Testis (tissue), 2 donors: ENCODE measurements at regions not wholly inside any gene's neighbourhood (a gene's known extent, or its start where the extent isn't known, plus 50 kb on each side); places are given as distances from the start of the nearest gene placed in this dataset.
A peak's percentile ranks its signal among the peaks of the same experiment; 100 is the strongest.

Experiments used
- DNase-seq: peaks from one replicate; pipeline ENCODE4 v3.0.0-alpha.2; 2019
- H3K27ac ChIP-seq, 2 donors: fragments of 200-600 bp; sonication (generic); one replicate each; pipeline ENCODE4 v1.5.1; 2019
- H3K27me3 ChIP-seq: fragments of 200-600 bp; sonication (generic); one replicate; pipeline ENCODE4 v1.5.1; 2019
- H3K36me3 ChIP-seq: fragments of 200-600 bp; sonication (generic); one replicate; pipeline ENCODE4 v1.5.1; 2017; ENCODE audit warnings: low read depth; ENCODE audit errors: missing control alignments
- H3K4me1 ChIP-seq: fragments of 200-600 bp; sonication (generic); one replicate; pipeline ENCODE4 v1.5.1; 2019
- H3K4me3 ChIP-seq, 2 donors: fragments of 200-600 bp; sonication (generic); one replicate each; pipeline ENCODE4 v1.5.1; 2017 to 2019
- H3K9me3 ChIP-seq: fragments of 200-600 bp; sonication (generic); one replicate; pipeline ENCODE4 v1.5.1; 2017
- POLR2A ChIP-seq: fragments of 450-650 bp; IDR thresholded peaks from one replicate; pipeline ENCODE4 v1.6.1; 2017; ENCODE audit warnings: antibody characterized with exemption, mild to moderate bottlenecking, moderate library complexity
- WGBS, 2 donors: methylation state at CpG; one replicate each; pipeline ENCODE4 v1.1.5; 2018; 5-methylcytosine and 5-hydroxymethylcytosine counted together
- intact Hi-C: fragments of 100-400 bp; cut with DNase I; formaldehyde crosslinking; loops from one replicate; pipeline ENCODE4 v1.15.1; 2023; ENCODE audit warnings: low total_unique reads
- TF ChIP-seq, protein P1 (sequence below), 3 experiments: fragments of 450-650 bp in 2 of 3; fragments of 200-600 bp in 1 of 3; sonication (generic) in 1 of 3; IDR thresholded peaks; one replicate each; pipeline ENCODE4 v1.5.1; 2016 to 2019; ENCODE audit warnings: antibody characterized with exemption in 3 of 3, mild to moderate bottlenecking in 2 of 3, moderate library complexity in 1 of 3

DNA sequence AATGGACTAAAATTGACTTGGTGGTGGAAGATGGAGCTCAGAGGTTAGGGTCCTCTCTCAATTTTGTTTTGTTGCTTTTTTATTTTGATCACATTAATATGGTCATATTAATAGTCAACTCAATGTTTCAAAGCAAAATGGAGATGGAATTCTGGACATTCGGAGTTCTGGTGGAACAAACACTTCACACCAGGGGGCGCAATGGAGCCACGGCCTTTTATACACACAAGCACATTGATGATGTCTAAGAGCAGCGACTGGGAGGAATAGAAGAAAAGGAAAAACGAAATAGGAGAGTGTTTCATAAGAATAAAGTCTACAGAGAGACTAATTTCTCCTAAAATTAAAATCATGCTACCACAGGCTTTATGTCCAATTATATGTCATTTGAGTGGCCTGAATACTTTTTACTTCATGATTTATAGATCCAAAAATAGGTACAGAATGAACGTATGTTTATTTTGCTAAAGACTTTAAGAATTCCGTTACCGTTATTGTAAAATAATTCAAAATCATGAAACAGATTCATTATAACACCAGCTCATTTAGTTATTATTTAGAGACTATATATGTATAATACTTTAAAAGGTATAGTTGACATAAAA lies 197.6 kb upstream of the SASH1 start:
- intact Hi-C loops = no loop called here
- peak; percentile 91 for DNase-seq
- H3K27me3 ChIP-seq = no peaks in the 10 kb centered on the region
- TF ChIP-seq POLR2A = no peak
- TF ChIP-seq, protein P1, sequence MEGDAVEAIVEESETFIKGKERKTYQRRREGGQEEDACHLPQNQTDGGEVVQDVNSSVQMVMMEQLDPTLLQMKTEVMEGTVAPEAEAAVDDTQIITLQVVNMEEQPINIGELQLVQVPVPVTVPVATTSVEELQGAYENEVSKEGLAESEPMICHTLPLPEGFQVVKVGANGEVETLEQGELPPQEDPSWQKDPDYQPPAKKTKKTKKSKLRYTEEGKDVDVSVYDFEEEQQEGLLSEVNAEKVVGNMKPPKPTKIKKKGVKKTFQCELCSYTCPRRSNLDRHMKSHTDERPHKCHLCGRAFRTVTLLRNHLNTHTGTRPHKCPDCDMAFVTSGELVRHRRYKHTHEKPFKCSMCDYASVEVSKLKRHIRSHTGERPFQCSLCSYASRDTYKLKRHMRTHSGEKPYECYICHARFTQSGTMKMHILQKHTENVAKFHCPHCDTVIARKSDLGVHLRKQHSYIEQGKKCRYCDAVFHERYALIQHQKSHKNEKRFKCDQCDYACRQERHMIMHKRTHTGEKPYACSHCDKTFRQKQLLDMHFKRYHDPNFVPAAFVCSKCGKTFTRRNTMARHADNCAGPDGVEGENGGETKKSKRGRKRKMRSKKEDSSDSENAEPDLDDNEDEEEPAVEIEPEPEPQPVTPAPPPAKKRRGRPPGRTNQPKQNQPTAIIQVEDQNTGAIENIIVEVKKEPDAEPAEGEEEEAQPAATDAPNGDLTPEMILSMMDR (IDR thresholded peaks at IDR 0.05) = peak; percentile 66 to 81 (median 75)
- no peaks in the 10 kb centered on the region for H3K4me1 ChIP-seq
- no peaks in the 10 kb centered on the region for H3K36me3 ChIP-seq
- WGBS, 2 donors = 23 to 30% methylated on average over 8 of the region's 8 CpGs
- H3K9me3 ChIP-seq = no peaks in the 10 kb centered on the region
- H3K27ac ChIP-seq = no peak overlapping the region
- H3K4me3 ChIP-seq = no peak overlapping the region

DNA sequence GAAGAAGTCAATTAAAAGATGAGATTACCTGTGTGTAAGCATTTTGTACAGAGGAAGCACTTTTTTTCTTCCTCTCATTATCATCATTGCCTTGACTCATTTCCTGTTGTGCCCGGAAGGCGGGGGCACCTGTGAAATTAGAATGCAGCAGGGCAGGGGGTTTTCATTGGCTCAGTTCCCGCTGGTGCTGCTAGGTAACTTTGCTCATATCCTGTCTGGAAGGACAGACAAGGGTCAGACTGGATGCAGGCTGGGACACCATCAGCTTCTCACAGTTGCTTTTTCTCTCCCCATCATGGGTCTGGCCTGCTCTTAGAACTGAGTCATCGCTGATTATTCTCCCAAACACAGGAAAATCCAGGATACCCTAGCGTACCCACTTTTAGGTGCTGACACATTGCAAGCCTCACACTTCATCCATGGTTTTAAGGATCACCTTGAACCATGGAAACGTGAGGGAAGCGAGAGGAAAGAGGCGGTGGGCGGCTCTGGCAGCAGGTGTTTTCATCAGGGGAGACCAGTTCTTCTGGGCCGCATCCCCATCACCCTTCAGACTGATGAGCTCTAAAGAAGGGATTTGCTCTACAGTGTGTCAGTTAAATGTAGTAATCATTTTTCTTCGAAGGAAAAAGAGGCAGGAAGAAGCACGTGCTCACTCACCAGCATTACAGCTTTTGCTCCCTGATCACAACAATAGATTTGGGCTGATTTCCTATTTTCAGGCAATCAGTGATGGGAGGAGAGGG lies 195.7 kb upstream of the SASH1 start:
- 81 to 85% methylated on average over 11 to 12 of the region's 12 CpGs for WGBS, 2 donors
- Histone ChIP-seq H3K4me1 (no peaks in the 10 kb centered on the region), H3K27me3 (no peaks in the 10 kb centered on the region), H3K9me3 (no peaks in the 10 kb centered on the region), H3K36me3 (no peaks in the 10 kb centered on the region), H3K27ac (no peak overlapping the region), H3K4me3 (no peak overlapping the region)
- DNase-seq = no peak
- TF ChIP-seq, protein P1 (IDR thresholded peaks at IDR 0.05) = no peak
- no peak for TF ChIP-seq POLR2A
- intact Hi-C loops = no loop called here

DNA sequence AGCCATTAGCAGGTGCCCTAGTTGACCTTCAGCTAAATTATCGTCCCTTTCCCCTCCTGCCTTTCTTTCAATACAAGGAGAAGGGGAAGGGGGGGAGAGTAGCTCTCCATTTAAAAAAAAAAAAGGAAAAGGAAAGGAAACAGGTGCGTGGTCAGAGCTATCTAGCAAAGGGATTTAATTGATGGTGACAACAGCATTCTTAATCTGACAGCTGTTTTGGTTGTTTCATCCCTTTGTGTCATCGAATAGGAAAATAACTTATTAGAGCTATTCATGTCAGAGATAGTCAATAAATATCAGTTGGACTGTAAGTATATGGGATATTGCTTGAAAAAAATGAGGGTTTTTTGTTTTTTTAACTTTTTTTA lies 195.2 kb upstream of the SASH1 start:
- WGBS, 2 donors = 78 to 82% methylated on average over 3 of the region's 3 CpGs
- no peak overlapping the region for H3K27ac ChIP-seq
- intact Hi-C loops = no loop called here
- H3K27me3 ChIP-seq = no peaks in the 10 kb centered on the region
- H3K36me3 ChIP-seq = no peaks in the 10 kb centered on the region
- H3K4me3 ChIP-seq = no peak overlapping the region
- TF ChIP-seq, protein P1 (IDR thresholded peaks at IDR 0.05) = no peak
- TF ChIP-seq POLR2A = no peak
- H3K9me3 ChIP-seq = no peaks in the 10 kb centered on the region
- no peaks in the 10 kb centered on the region for H3K4me1 ChIP-seq
- no peak for DNase-seq

DNA sequence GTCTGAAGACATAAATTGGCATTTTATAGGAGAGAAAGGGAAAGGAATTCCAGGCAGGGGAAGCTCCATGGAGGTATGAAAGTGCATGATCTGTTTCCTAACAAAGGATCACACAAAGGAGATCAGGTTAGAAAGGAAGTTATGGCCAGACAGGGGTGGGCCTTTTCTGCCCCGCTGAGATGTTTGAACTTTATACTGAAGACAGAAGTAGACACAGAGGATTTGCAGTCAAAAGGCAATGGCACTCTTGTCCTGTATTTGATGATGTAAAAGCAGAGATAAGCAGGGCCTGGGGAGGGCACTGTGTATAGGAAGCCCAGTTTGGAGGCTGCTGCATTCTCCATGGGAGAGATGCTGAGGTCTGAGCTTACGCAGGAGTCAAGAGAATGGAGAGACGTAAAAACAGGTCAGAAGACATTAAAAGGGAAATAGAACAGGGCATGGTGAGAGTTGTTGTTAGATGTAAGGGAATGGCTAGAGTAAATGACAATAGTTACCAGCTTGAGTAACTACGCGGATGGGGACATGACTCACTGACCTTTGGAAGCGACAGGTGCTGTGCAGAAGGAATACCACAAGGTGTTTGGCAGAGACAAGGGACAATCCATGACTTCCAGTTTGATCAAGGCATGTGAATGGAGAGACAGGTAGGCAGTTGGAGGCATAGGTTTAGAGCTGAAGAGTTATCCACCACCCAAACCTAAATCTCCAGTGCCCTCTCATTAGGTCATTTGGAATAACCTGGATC lies 190.6 kb upstream of the SASH1 start:
- Histone ChIP-seq H3K4me3 (no peak overlapping the region), H3K4me1 (no peaks in the 10 kb centered on the region), H3K27ac (no peak overlapping the region), H3K36me3 (no peaks in the 10 kb centered on the region), H3K9me3 (no peaks in the 10 kb centered on the region), H3K27me3 (no peaks in the 10 kb centered on the region)
- WGBS, 2 donors = 96 to 97% methylated on average over 6 of the region's 6 CpGs
- DNase-seq = no peak
- TF ChIP-seq POLR2A = no peak
- TF ChIP-seq, protein P1 (IDR thresholded peaks at IDR 0.05) = no peak
- intact Hi-C loops = no loop called here
